ENCODE measurements at regions not wholly inside any gene's neighbourhood (a gene's known extent, or its start where the extent isn't known, plus 50 kb on each side); places are given as distances from the start of the nearest gene placed in this dataset.

- DNase-seq = no peak
These were observed 82.4 kb upstream of the ZIC3 start for GRCh38 chrX:137483554-137483953.

- DNase-seq = peak; percentile 0
These were observed 83.8 kb upstream of the ZIC3 start for GRCh38 chrX:137482136-137482535.

GRCh38 chrX:137479386-137479785, 86.5 kb upstream of the ZIC3 start:
- DNase-seq = peak; percentile 55

- DNase-seq = no peak
These were observed 124.2 kb upstream of the ZIC3 start for GRCh38 chrX:137441711-137442110.

GRCh38 chrX:137432609-137433008, 133.3 kb upstream of the ZIC3 start:
- peak; percentile 22 for DNase-seq

GRCh38 chrX:137431693-137432488, 134.0 kb upstream of the ZIC3 start:
- no peak for DNase-seq

- DNase-seq = no peak
These were observed 134.9 kb upstream of the ZIC3 start for GRCh38 chrX:137430984-137431475.

GRCh38 chrX:137430301-137430700, 135.6 kb upstream of the ZIC3 start:
- DNase-seq = no peak

GRCh38 chrX:137428766-137429591, 136.9 kb upstream of the ZIC3 start:
- no peak for DNase-seq

- DNase-seq = peak; percentile 2
These were observed 137.7 kb upstream of the ZIC3 start for GRCh38 chrX:137428221-137428661.

GRCh38 chrX:137427816-137428215, 138.1 kb upstream of the ZIC3 start:
- peak; percentile 21 for DNase-seq

- DNase-seq = no peak
These were observed 138.5 kb upstream of the ZIC3 start for GRCh38 chrX:137427426-137427778.

- DNase-seq = peak; percentile 15
These were observed 139.1 kb upstream of the ZIC3 start for GRCh38 chrX:137426695-137427425.

- peak; percentile 5 for DNase-seq
These were observed 139.9 kb upstream of the ZIC3 start for GRCh38 chrX:137425986-137426385.

GRCh38 chrX:137425273-137425902, 140.5 kb upstream of the ZIC3 start:
- peak; percentile 5 for DNase-seq

- DNase-seq = no peak
These were observed 141.2 kb upstream of the ZIC3 start for GRCh38 chrX:137424679-137425078.

- DNase-seq = no peak
These were observed 142.7 kb upstream of the ZIC3 start for GRCh38 chrX:137423241-137423640.

GRCh38 chrX:137418086-137418485, 147.8 kb upstream of the ZIC3 start:
- DNase-seq = no peak

- no peak for DNase-seq
These were observed 152.7 kb upstream of the ZIC3 start for GRCh38 chrX:137413190-137413589.

- no peak for DNase-seq
These were observed 160.3 kb upstream of the ZIC3 start for GRCh38 chrX:137405449-137406140.

GRCh38 chrX:137401092-137401491, 164.8 kb upstream of the ZIC3 start:
- DNase-seq = no peak

- no peak for DNase-seq
These were observed 178.3 kb upstream of the ZIC3 start for GRCh38 chrX:137387646-137388045.

All from tongue (tissue), 1 donor.